ENCODE measurements at regions not wholly inside any gene's neighbourhood (a gene's known extent, or its start where the extent isn't known, plus 50 kb on each side); places are given as distances from the start of the nearest gene placed in this dataset.

DNA sequence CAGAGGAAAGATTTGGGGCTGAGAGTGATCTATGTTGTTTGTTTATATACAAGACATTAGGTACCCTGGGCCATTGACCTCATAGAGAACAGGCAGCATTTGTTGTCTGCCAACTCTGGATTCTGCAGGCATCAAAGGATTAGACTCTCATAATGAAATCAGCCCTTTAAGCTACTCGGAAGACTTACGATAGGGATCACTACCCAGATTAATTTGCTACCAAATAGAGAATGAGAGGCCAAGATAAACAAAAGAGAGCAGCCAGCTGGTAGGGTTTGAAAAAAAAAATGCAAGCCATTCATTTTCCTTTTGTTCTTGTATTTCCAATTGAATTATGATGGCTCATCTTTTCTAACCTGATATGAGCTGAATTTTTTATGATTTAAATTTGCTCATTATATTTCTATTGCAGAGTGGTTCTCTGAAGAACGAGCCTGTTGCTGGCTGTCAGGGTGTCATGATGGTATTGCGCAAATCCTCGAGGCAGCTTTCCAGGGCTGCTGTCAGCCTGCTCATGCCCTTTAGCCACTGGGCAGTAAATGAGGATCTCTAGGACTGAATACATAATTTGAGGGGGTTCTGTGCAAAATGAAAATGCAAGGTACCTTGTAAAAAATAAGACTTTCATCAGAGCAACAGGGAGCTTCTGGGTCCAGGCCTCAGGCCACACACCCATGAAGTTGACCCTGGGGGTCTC lies 116.4 kb upstream of the KCNJ15 start:
- TF ChIP-seq POLR2AphosphoS5 (IDR thresholded peaks at IDR 0.05; ENCODE audit: insufficient read depth in 1 of 2, low read depth in 1 of 2) (no peak), POLR2A (IDR thresholded peaks at IDR 0.05) (no peak)
